Tibial artery (tissue), 4 donors: ENCODE measurements at regions not wholly inside any gene's neighbourhood (a gene's known extent, or its start where the extent isn't known, plus 50 kb on each side); places are given as distances from the start of the nearest gene placed in this dataset.

Source experiments
- DNase-seq, 2 donors: peaks; one replicate each; pipeline ENCODE4 v3.0.0-alpha.2; 2019
- H3K27ac ChIP-seq, 2 donors: fragments of 200-600 bp; sonication (generic) in 1 of 2; 1 replicate in 1 of 2; 2 replicates in 1 of 2; pipeline ENCODE4 v1.5.1; 2018 to 2019; ENCODE audit warnings: mild to moderate bottlenecking in 1 of 2
- H3K27me3 ChIP-seq, 2 donors: fragments of 200-600 bp; sonication (generic) in 1 of 2; one replicate each; pipeline versions ENCODE4 v1.5.1 to v1.6.0; 2016 to 2019
- H3K36me3 ChIP-seq, 3 donors: fragments of 200-600 bp; sonication (generic) in 2 of 3; one replicate each; pipeline ENCODE4 v1.5.1; 2016 to 2019; ENCODE audit warnings: mild to moderate bottlenecking in 2 of 3
- H3K4me1 ChIP-seq, 4 donors: fragments of 200-600 bp; sonication (generic) in 2 of 4; 1 replicate in 3 of 4; 2 replicates in 1 of 4; pipeline ENCODE4 v1.5.1; 2016 to 2019
- H3K4me3 ChIP-seq, 2 donors: fragments of 200-600 bp; sonication (generic) in 1 of 2; 1 replicate in 1 of 2; 2 replicates in 1 of 2; pipeline ENCODE4 v1.5.1; 2018 to 2019; ENCODE audit warnings: mild to moderate bottlenecking in 2 of 2
- H3K9me3 ChIP-seq, 3 donors: fragments of 200-600 bp; sonication (generic) in 1 of 3; one replicate each; pipeline ENCODE4 v1.5.1; 2016 to 2019
- intact Hi-C: fragments of 100-400 bp; cut with DNase I; formaldehyde crosslinking; loops from one replicate; pipeline ENCODE4 v1.15.0; 2023; ENCODE audit warnings: low total_unique reads
- TF ChIP-seq, protein P1 (sequence below), 2 experiments: fragments of 200-600 bp in 1 of 2; fragments of 450-650 bp in 1 of 2; IDR thresholded peaks; one replicate each; pipeline ENCODE4 v1.5.1; 2017 to 2019; ENCODE audit warnings: antibody characterized with exemption in 2 of 2, mild to moderate bottlenecking in 1 of 2, moderate library complexity in 1 of 2

- intact Hi-C loops: no loop called here
- Histone ChIP-seq H3K36me3 (no peaks in the 10 kb centered on the region), H3K4me3 (no peak overlapping the region), H3K4me1 (no peaks in the 10 kb centered on the region), H3K27ac (no peak overlapping the region), H3K9me3 (no peaks in the 10 kb centered on the region), H3K27me3 (no peaks in the 10 kb centered on the region)
- DNase-seq: no peak
- TF ChIP-seq, protein P1, sequence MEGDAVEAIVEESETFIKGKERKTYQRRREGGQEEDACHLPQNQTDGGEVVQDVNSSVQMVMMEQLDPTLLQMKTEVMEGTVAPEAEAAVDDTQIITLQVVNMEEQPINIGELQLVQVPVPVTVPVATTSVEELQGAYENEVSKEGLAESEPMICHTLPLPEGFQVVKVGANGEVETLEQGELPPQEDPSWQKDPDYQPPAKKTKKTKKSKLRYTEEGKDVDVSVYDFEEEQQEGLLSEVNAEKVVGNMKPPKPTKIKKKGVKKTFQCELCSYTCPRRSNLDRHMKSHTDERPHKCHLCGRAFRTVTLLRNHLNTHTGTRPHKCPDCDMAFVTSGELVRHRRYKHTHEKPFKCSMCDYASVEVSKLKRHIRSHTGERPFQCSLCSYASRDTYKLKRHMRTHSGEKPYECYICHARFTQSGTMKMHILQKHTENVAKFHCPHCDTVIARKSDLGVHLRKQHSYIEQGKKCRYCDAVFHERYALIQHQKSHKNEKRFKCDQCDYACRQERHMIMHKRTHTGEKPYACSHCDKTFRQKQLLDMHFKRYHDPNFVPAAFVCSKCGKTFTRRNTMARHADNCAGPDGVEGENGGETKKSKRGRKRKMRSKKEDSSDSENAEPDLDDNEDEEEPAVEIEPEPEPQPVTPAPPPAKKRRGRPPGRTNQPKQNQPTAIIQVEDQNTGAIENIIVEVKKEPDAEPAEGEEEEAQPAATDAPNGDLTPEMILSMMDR (IDR thresholded peaks at IDR 0.05): no peak
These were observed 154.1 kb upstream of the MIR17HG start for GRCh38 chr13:91193358-91193757.

DNA sequence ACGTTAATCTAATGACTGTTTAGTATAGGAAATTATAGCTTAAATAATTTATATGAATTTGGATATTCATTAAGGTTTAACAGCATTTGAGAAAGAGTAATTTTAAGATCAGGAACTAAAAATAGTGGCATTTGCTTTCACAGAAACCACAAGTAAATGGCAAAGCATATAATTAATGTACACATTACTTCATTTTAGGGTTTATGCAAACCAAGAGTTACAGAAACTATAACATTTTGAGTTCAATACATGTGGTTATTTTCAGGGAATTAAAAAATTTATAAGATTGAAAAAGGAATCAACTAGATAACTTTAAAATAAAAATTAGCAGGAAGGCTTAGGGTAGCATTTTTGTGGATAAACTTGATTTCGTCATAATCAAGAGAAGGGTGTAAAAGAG, 151.7 kb upstream of the MIR17HG start:
- H3K27ac ChIP-seq: no peak overlapping the region
- H3K27me3 ChIP-seq: no peaks in the 10 kb centered on the region
- H3K9me3 ChIP-seq: no peaks in the 10 kb centered on the region
- intact Hi-C loops: no loop called here
- no peak for DNase-seq
- H3K4me1 ChIP-seq: no peaks in the 10 kb centered on the region
- no peak overlapping the region for H3K4me3 ChIP-seq
- no peaks in the 10 kb centered on the region for H3K36me3 ChIP-seq
- TF ChIP-seq, protein P1 (IDR thresholded peaks at IDR 0.05): no peak

DNA sequence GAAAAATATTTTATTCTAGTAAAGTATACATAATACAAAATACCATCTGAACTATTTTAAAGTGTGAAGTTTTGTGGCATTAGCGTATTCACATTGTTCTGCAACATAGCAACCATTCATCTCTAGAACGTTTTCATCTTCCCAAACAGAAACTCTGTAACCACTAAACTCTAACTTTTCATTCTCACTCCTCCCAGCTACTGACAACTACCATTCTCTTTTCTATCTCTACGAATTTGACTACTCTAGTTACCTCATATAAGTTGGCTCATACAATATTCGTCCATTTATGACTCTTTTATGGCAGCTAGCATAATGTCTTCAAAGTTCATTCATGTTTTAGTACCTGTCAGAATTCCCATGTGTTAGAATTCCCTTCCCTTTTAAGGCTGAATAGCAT, 150.5 kb upstream of the MIR17HG start:
- no peaks in the 10 kb centered on the region for H3K4me1 ChIP-seq
- H3K9me3 ChIP-seq: no peaks in the 10 kb centered on the region
- intact Hi-C loops: no loop called here
- H3K4me3 ChIP-seq: no peak overlapping the region
- TF ChIP-seq, protein P1 (IDR thresholded peaks at IDR 0.05): no peak
- no peak for DNase-seq
- no peak overlapping the region for H3K27ac ChIP-seq
- no peaks in the 10 kb centered on the region for H3K36me3 ChIP-seq
- H3K27me3 ChIP-seq: no peaks in the 10 kb centered on the region

DNA sequence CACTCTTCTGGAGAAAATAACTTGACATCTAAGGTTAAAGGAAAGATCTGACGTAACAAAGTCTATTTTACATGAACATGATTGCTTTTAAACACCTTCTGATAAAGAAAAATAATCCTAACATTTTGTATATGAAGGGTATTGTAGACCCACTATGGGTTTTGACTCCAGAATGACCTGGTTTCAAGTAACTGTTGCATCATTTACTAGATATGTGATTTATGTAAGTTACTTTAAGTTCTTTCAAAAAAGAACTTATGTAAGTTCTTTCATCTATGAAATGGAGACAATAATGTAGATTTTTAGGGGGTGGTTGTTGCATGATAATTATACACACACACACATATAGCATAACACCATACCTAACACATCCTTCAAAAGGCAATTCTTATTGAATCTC, 147.6 kb upstream of the MIR17HG start:
- H3K9me3 ChIP-seq: no peaks in the 10 kb centered on the region
- DNase-seq: no peak
- TF ChIP-seq, protein P1 (IDR thresholded peaks at IDR 0.05): no peak
- no peaks in the 10 kb centered on the region for H3K4me1 ChIP-seq
- H3K27me3 ChIP-seq: peaks cover 0 to 2% of the 10 kb centered on the region in 2 donors
- H3K27ac ChIP-seq: no peak overlapping the region
- no peaks in the 10 kb centered on the region for H3K36me3 ChIP-seq
- H3K4me3 ChIP-seq: no peak overlapping the region
- intact Hi-C loops: no loop called here

- DNase-seq: no peak
- Histone ChIP-seq H3K4me3 (no peak overlapping the region), H3K4me1 (no peaks in the 10 kb centered on the region), H3K36me3 (no peaks in the 10 kb centered on the region), H3K27ac (no peak overlapping the region), H3K9me3 (no peaks in the 10 kb centered on the region), H3K27me3 (peaks cover 0 to 3% of the 10 kb centered on the region in 2 donors)
- TF ChIP-seq, protein P1 (IDR thresholded peaks at IDR 0.05): no peak
- intact Hi-C loops: no loop called here
These were observed 147.0 kb upstream of the MIR17HG start for GRCh38 chr13:91200486-91200885.

- H3K4me1 ChIP-seq: no peaks in the 10 kb centered on the region
- H3K9me3 ChIP-seq: no peaks in the 10 kb centered on the region
- DNase-seq: no peak
- TF ChIP-seq, protein P1 (IDR thresholded peaks at IDR 0.05): no peak
- no peak overlapping the region for H3K4me3 ChIP-seq
- H3K27ac ChIP-seq: no peak overlapping the region
- intact Hi-C loops: no loop called here
- peaks cover 0 to 3% of the 10 kb centered on the region in 2 donors for H3K27me3 ChIP-seq
- no peaks in the 10 kb centered on the region for H3K36me3 ChIP-seq
These were observed 144.1 kb upstream of the MIR17HG start for GRCh38 chr13:91203430-91203829.
